ENCODE measurements at regions not wholly inside any gene's neighbourhood (a gene's known extent, or its start where the extent isn't known, plus 50 kb on each side); places are given as distances from the start of the nearest gene placed in this dataset.

DNA sequence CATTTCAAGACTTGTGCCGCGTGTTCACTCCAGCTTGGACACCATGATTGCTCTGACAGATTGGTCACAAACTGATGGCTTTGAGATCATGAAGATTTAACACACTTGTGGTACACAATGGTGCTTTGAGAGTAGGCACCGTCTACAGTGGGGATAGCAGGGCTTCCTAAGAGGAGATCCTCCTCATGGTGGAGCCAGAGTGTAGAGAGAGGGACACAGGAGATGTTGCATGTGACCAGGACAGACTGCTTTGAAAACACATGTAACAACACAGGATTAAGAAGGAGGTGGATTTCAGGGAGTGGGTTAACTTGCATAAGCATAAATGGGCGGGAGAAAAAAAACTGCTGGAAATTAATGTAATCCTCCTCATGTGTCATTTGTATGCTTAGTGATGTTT lies 95.7 kb upstream of the LINC00305 start:
- no peak for TF ChIP-seq CTCF (IDR thresholded peaks at IDR 0.05; ENCODE audit: borderline replicate concordance, insufficient read depth, low read depth, low read length)
- no peak overlapping the region for H3K4me3 ChIP-seq (ENCODE audit: low read depth, low read length)

DNA sequence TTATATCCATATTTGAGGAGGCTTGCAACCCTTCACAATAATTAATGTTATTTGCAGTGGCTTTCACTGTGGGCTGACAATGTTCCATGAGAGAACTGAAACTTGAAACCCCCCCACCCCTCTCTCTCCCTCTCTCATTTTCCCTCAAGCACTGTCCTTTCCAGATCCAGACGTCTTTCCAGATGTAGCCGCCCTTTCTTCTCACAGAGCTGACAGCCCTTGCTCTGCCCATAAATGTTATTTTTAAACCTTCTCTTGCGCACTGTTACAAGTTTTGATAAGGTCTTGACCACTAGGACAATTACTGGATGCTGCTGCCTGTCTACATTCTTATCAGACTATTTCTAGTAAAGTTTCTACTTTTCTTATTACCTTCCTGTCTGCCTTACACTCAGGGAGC lies 91.4 kb upstream of the LINC00305 start:
- TF ChIP-seq CTCF (IDR thresholded peaks at IDR 0.05; ENCODE audit: borderline replicate concordance, insufficient read depth, low read depth, low read length): no peak
- H3K4me3 ChIP-seq (ENCODE audit: low read depth, low read length): no peak overlapping the region

- H3K4me3 ChIP-seq (ENCODE audit: low read depth, low read length): no peak overlapping the region
Measured at GRCh38 chr18:64238076-64238475, 89.2 kb upstream of the LINC00305 start.

GRCh38 chr18:64234321-64234720 lies 85.4 kb upstream of the LINC00305 start:
- no peak overlapping the region for H3K4me3 ChIP-seq (ENCODE audit: low read depth, low read length)
- TF ChIP-seq CTCF (IDR thresholded peaks at IDR 0.05; ENCODE audit: borderline replicate concordance, insufficient read depth, low read depth, low read length): no peak

More at GRCh38 chr18:64238076-64238475, 89.2 kb upstream of the LINC00305 start:
- TF ChIP-seq CTCF (IDR thresholded peaks at IDR 0.05; ENCODE audit: borderline replicate concordance, insufficient read depth, low read depth, low read length): no peak

- TF ChIP-seq CTCF (IDR thresholded peaks at IDR 0.05; ENCODE audit: borderline replicate concordance, insufficient read depth, low read depth, low read length): no peak
- H3K4me3 ChIP-seq (ENCODE audit: low read depth, low read length): no peak overlapping the region
Measured at GRCh38 chr18:64233851-64234250, 85.0 kb upstream of the LINC00305 start.

- H3K4me3 ChIP-seq (ENCODE audit: low read depth, low read length): no peak overlapping the region
- no peak for TF ChIP-seq CTCF (IDR thresholded peaks at IDR 0.05; ENCODE audit: borderline replicate concordance, insufficient read depth, low read depth, low read length)
Measured at GRCh38 chr18:64220941-64221340, 72.1 kb upstream of the LINC00305 start.

DNA sequence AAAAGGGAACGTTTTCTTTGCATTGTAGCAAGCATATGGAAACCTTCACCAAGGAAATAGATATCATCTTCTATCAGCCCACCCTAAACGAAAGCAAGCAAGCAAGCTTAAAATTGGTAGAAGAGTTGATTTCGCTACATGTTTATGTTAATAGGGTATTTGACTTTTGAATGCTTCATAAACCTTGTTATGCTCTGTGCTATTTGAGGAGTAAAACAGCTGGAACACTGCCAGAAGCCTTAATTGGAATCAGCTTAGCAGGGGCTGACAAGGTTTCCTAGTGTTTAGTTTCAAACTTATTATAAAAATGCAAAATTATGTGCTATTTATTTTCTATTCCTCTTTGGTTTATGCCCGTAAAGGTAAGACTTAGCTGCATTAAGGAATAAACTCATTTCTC lies 70.6 kb upstream of the LINC00305 start:
- TF ChIP-seq CTCF (IDR thresholded peaks at IDR 0.05; ENCODE audit: borderline replicate concordance, insufficient read depth, low read depth, low read length): no peak
- no peak overlapping the region for H3K4me3 ChIP-seq (ENCODE audit: low read depth, low read length)

All from GM12875 (cell line).